ENCODE measurements at regions not wholly inside any gene's neighbourhood (a gene's known extent, or its start where the extent isn't known, plus 50 kb on each side); places are given as distances from the start of the nearest gene placed in this dataset.

DNA sequence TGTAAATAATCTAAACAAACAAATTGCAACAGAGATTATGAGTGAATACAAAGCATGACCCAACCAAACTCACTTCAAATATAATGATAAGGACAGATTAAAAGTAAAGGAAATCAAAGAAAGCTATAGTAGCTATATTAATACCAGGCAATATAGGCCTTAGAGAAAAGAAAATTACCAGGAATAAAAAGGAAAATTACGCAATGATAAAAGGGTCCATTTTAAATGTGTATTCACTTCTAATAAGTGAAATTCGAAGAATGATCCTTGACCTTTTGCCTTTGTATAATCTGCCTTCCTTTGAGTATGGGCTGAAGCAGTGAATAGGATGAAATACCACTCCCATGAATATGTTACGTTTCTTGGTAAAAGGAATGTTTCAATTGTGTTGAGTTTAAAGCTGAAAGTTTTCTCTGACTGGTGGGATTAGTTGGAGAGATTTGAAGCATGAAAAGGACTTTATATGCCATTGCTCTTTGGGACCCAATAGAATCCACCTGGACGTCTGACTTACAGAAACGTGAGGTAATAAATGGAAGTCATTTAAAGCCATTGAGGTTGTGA lies 91.9 kb upstream of the HMGCLL1 start:
- no peak for TF ChIP-seq EZH2 (IDR thresholded peaks at IDR 0.05; ENCODE audit: insufficient read depth, poor library complexity, severe bottlenecking)
- TF ChIP-seq EZH2phosphoT487 (IDR thresholded peaks at IDR 0.05; ENCODE audit: insufficient read depth, low read depth), result no peak
